Esophagus squamous epithelium (tissue), 5 donors: ENCODE measurements at regions not wholly inside any gene's neighbourhood (a gene's known extent, or its start where the extent isn't known, plus 50 kb on each side); places are given as distances from the start of the nearest gene placed in this dataset.

Source experiments
- DNase-seq: peaks from one replicate; lab custom pipeline; 2025; lab: John Stamatoyannopoulos, UW
- H3K27ac ChIP-seq, 4 donors: fragments of 200-600 bp; sonication (generic); one replicate each; pipeline ENCODE4 v1.5.1; 2016 to 2019; ENCODE audit warnings: mild to moderate bottlenecking in 1 of 4
- H3K27me3 ChIP-seq, 4 donors: fragments of 200-600 bp; sonication (generic); 1 replicate in 3 of 4; 2 replicates in 1 of 4; pipeline versions ENCODE4 v1.5.1 to v1.6.0; 2017 to 2021; ENCODE audit warnings: antibody characterized with exemption in 1 of 4
- H3K36me3 ChIP-seq, 3 donors: fragments of 200-600 bp; sonication (generic); one replicate each; pipeline ENCODE4 v1.5.1; 2016 to 2019
- H3K4me1 ChIP-seq, 3 donors: fragments of 200-600 bp; sonication (generic); one replicate each; pipeline ENCODE4 v1.5.1; 2017 to 2019
- H3K4me3 ChIP-seq, 4 donors: fragments of 200-600 bp; sonication (generic); 1 replicate in 3 of 4; 2 replicates in 1 of 4; pipeline ENCODE4 v1.5.1; 2016 to 2019; ENCODE audit warnings: mild to moderate bottlenecking in 2 of 4, moderate library complexity in 1 of 4
- H3K9me3 ChIP-seq, 3 donors: fragments of 200-600 bp; sonication (generic); one replicate each; pipeline ENCODE4 v1.5.1; 2016 to 2019
- POLR2A ChIP-seq, 4 donors: fragments of 450-650 bp; IDR thresholded peaks; one replicate each; pipeline ENCODE4 v1.6.1; 2017; ENCODE audit warnings: antibody characterized with exemption in 4 of 4, mild to moderate bottlenecking in 4 of 4, moderate library complexity in 3 of 4
- WGBS, 2 donors: methylation state at CpG; one replicate each; pipeline ENCODE4 v1.1.5; 2018; 5-methylcytosine and 5-hydroxymethylcytosine counted together
- intact Hi-C: fragments of 100-400 bp; cut with DNase I; formaldehyde crosslinking; loops from one replicate; pipeline ENCODE4 v1.15.0; 2022
- small RNA-seq, 4 donors: library from RNA; depleted of rRNA; stranded (forward); fragments of <200 nt; gene quantifications; one replicate each; pipeline ENCODE3, GENCODE V24; 2016
- TF ChIP-seq, protein P1 (sequence below), 6 experiments: fragments of 450-650 bp in 4 of 6; fragments of 200-600 bp in 2 of 6; sonication (generic) in 2 of 6; IDR thresholded peaks; one replicate each; pipeline ENCODE4 v1.5.1; 2016 to 2019; ENCODE audit warnings: antibody characterized with exemption in 6 of 6, mild to moderate bottlenecking in 4 of 6, moderate library complexity in 4 of 6
- donor health status: DM: yes; HTN: yes; CAD: no.

- DNase-seq: no peak
- no peak overlapping the region for H3K27ac ChIP-seq
- H3K4me1 ChIP-seq: no peaks in the 10 kb centered on the region
- H3K36me3 ChIP-seq: no peaks in the 10 kb centered on the region
- no peak overlapping the region for H3K4me3 ChIP-seq
- WGBS, 2 donors: 52 to 68% methylated on average over 2 of the region's 2 CpGs
- H3K27me3 ChIP-seq: no peaks in the 10 kb centered on the region
- no peaks in the 10 kb centered on the region for H3K9me3 ChIP-seq
- intact Hi-C loops: no loop called here
- TF ChIP-seq, protein P1, sequence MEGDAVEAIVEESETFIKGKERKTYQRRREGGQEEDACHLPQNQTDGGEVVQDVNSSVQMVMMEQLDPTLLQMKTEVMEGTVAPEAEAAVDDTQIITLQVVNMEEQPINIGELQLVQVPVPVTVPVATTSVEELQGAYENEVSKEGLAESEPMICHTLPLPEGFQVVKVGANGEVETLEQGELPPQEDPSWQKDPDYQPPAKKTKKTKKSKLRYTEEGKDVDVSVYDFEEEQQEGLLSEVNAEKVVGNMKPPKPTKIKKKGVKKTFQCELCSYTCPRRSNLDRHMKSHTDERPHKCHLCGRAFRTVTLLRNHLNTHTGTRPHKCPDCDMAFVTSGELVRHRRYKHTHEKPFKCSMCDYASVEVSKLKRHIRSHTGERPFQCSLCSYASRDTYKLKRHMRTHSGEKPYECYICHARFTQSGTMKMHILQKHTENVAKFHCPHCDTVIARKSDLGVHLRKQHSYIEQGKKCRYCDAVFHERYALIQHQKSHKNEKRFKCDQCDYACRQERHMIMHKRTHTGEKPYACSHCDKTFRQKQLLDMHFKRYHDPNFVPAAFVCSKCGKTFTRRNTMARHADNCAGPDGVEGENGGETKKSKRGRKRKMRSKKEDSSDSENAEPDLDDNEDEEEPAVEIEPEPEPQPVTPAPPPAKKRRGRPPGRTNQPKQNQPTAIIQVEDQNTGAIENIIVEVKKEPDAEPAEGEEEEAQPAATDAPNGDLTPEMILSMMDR (IDR thresholded peaks at IDR 0.05): no peak
- TF ChIP-seq POLR2A (IDR thresholded peaks at IDR 0.05): no peak
Observed at GRCh38 chr13:67283637-67284036, 53.5 kb upstream of the PCDH9 start.

- H3K4me3 ChIP-seq: no peak overlapping the region
- no peak for DNase-seq
- intact Hi-C loops: no loop called here
- TF ChIP-seq POLR2A (IDR thresholded peaks at IDR 0.05): no peak
- TF ChIP-seq, protein P1 (IDR thresholded peaks at IDR 0.05): no peak
- 44 to 46% methylated on average over 2 of the region's 2 CpGs for WGBS, 2 donors
- H3K9me3 ChIP-seq: no peaks in the 10 kb centered on the region
- H3K36me3 ChIP-seq: no peaks in the 10 kb centered on the region
- H3K27me3 ChIP-seq: no peaks in the 10 kb centered on the region
- no peak overlapping the region for H3K27ac ChIP-seq
- H3K4me1 ChIP-seq: no peaks in the 10 kb centered on the region
Observed at GRCh38 chr13:67281466-67281865, 51.3 kb upstream of the PCDH9 start.

Small RNAs in the stretch of these regions (small RNA-seq; reads per million reads assigned to genes)
- gene RN7SL761P (0 reads per million in 4 donors), gene RPL37P21 (0 reads per million in 4 donors), gene RPS3AP52 (0 reads per million in 4 donors), gene SNRPFP3 (0 reads per million in 4 donors)
